G401.6 (cell line): ENCODE measurements at regions not wholly inside any gene's neighbourhood (a gene's known extent, or its start where the extent isn't known, plus 50 kb on each side); places are given as distances from the start of the nearest gene placed in this dataset.
A peak's percentile ranks its signal among the peaks of the same experiment; 100 is the strongest.
"Not testable (repeated sequence)": the region's sequence is repeated elsewhere in the genome, so short reads cannot be mapped to it uniquely, and the experiment has no call there.

Experiments
- FAIRE-seq: peaks from 2 replicates; lab custom pipeline; 2012; peaks lifted over from hg19 to GRCh38; lab: Jason Lieb, UNC

- FAIRE-seq = no peak
These were observed 937.0 kb downstream of the IGSF11 start for GRCh38 chr3:118097660-118098059.

DNA sequence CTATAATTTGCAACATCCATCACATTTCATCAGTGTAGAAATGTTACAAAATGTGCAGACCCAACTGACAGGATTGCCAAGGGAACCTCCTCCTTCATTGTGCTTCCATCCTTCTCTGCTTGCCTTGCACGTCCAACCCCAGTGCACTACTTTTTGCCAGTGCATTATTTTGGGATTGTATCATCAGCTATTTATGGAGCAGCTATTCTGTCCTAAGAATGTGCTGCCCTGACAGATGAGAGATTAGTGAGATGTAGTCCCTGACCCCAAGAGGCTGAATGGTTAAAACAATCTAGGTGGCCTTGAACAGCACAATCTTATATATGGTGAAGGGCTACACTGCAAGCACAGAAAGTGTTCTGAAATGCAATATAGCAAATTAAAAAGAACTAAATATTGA lies 935.8 kb downstream of the IGSF11 start:
- no peak for FAIRE-seq

GRCh38 chr3:118101891-118102290 lies 932.8 kb downstream of the IGSF11 start:
- FAIRE-seq = no peak

DNA sequence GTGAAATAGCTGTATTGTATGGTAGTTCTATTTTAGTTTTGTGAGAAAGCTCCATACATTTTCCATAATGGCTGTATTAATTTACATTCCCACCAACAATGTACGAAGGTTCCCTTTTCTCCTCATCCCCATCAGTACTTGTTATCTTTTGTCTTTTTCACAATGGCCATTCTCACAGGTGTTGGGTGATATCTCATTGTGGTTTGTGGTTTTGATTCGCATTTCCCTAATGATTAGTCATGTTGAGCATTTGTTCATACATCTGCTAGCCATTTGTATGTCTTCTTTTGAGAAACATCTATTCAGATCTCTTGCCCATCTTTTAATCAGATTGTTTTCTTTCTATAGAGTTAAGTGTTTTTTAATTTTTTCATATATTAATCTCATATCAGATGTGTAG lies 931.9 kb downstream of the IGSF11 start:
- no peak for FAIRE-seq

- no peak for FAIRE-seq
These were observed 926.4 kb downstream of the IGSF11 start for GRCh38 chr3:118108201-118108600.

- FAIRE-seq = no peak
These were observed 925.9 kb downstream of the IGSF11 start for GRCh38 chr3:118108769-118109168.

- no peak for FAIRE-seq
These were observed 924.4 kb downstream of the IGSF11 start for GRCh38 chr3:118110211-118110610.

- no peak for FAIRE-seq
These were observed 917.7 kb downstream of the IGSF11 start for GRCh38 chr3:118116991-118117390.

GRCh38 chr3:118126751-118127150 lies 907.9 kb downstream of the IGSF11 start:
- FAIRE-seq = no peak

- no peak for FAIRE-seq
These were observed 906.7 kb downstream of the IGSF11 start for GRCh38 chr3:118127992-118128391.

DNA sequence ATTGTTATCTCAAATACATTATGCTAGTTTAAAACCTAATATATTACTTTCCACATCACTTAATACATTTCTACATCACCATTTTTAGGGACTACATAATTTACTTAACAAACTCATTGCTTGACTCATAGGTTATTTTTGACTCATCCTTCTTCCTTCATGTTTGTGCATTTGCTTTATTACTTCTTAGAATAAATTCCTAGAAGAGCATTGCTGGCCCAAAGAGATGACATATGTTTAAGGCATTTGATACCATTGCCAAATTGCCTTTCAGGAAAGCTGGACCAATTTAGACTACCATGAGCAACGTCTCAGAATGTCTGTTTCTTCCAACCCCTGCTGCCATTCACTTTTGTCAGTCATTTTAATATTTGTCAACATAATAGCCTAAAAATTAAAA lies 905.8 kb downstream of the IGSF11 start:
- no peak for FAIRE-seq

- no peak for FAIRE-seq
These were observed 896.9 kb downstream of the IGSF11 start for GRCh38 chr3:118137778-118138177.

GRCh38 chr3:118144919-118145318 lies 889.7 kb downstream of the IGSF11 start:
- no peak for FAIRE-seq

DNA sequence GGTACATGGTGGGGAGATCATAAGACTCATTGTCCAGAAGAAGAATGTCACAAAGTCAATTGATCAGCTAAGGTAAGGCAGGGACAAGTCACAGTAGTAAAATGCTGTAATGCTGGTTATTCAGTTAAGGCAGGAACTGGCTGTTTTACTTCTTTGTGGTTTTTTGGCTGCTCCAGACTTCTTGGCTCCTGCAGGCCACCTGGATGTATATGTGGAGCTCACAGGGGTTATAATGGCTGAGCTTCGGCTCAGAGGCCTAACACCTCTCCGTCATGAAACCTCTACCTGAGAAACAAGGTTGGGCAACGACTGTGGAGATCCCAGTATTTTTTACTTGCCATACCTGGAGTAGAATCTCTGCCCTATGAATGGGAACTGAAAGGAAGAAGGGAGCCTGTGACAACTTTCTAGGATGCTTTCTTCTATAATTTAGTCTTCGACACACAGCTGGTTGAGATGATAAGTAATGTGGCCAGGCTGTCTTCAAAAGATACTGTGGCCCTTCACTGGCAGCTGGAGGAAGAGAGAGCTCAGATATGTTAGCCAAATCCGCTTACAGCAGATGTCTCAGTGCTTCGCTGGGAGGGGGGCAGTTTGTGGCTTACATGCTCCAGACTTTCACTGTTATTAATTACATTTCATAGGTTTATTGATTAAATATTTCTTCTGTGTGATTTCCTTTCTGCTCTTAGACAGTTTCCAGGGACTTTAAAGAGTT lies 887.8 kb downstream of the IGSF11 start:
- no peak for FAIRE-seq

- FAIRE-seq = peak; percentile 11
These were observed 883.5 kb downstream of the IGSF11 start for GRCh38 chr3:118151164-118151563.

DNA sequence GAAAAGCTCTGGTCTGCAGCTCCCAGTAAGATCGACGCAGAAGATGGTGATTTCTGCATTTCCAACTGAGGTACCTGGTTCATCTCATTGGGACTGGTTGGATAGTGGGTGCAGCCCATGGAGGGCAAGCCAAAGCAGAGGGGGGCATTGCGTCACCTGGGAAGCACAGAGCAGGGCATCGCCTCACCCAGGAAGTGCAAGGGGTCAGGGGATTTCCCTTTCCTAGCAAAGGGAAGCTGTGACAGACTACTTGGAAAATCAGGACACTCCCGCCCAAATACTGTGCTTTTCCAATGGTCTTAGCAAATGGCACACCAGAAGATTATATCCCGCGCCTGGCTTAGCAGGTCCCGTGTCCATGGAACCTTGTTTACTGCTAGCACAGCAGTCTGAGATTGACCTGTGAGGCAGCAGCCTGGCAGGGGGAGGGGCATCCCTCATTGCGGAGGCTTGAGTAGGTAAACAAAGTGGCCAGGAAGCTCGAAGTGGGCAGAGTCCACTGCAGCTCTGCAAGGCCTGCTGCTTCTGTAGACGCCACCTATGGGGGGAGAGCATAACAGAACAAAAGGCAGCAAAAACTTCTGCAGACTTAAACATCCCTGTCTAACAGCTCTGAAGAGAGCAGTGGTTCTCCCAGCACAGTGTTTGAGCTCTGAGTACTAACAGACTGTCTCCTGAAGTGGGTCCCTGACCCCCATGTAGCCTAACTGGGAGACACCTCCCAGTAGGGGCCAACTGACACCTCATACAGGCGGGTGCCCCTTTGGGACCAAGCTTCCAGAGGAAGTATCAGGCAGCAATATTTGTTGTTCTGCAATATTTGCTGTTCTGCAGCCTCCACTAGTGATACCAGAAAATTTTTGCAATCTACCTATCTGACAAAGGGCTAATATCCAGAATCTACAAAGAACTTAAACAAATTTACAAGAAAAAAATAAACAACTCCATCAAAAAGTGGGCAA lies 871.7 kb downstream of the IGSF11 start:
- not testable (repeated sequence) for FAIRE-seq

DNA sequence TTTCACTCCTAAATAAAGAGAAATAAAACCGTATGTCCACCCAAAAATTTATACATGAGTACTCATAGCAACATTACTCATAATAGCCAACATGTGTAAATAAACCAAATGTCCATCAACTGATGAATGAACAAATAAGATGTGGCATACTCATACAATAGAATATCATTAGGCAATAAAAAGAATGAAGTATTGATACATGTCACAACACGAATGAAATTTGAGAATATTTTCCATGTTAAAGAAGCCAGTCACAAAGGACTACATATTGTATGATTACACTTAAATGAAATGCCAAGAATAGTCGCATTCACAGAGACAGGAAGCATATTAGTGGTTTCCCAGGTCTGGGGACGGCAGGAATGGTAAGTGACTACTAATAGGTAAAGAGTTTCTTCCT lies 869.2 kb downstream of the IGSF11 start:
- no peak for FAIRE-seq

DNA sequence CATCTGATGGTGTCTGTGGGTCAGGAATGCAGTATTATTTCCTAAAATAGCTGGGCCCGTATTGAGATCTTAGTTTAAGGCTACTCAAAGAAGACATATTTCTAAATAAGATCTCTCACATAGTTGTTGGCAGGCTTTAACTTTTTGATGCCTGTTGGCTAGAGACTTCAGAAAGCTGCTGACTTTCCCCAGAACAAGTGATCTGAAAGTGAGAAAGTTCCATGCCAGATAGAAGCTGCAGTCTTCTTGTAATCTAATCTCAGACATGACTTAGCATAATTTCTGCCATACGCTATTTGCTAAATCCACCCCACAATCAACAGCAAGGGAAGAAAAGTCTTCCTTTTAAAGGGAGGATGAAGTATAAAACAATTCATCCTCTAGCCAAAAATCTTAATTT lies 867.1 kb downstream of the IGSF11 start:
- FAIRE-seq = no peak

GRCh38 chr3:118168175-118168574 lies 866.5 kb downstream of the IGSF11 start:
- FAIRE-seq = no peak

DNA sequence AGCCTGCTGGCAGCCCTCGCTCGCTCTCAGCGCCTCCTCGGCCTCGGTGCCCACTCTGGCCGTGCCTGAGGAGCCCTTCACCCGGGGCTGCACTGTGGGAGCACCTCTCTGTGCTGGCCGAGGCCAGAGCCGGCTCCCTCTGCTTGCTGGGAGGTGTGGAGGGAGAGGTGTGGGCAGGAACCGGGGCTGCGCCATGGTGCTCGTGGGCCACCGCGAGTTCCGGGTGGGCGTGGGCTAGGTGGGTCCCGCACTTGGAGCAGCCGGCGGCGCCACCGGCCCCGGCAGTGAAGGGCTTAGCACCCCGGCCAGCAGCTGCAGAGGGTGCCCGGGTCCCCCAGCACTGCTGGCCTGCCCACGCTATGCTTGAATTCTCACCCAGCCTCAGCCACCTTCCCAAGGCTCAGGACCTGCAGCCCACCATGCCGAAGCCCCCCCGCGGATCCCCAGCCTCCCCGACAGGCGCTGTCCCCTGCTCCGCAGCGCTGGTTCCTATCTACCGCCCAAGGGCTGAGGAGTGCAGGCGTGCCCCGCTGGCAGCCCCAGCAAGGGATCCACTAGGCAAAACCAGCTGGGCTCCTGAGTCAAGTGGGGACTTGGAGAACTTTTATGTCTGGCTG lies 863.3 kb downstream of the IGSF11 start:
- FAIRE-seq = no peak

DNA sequence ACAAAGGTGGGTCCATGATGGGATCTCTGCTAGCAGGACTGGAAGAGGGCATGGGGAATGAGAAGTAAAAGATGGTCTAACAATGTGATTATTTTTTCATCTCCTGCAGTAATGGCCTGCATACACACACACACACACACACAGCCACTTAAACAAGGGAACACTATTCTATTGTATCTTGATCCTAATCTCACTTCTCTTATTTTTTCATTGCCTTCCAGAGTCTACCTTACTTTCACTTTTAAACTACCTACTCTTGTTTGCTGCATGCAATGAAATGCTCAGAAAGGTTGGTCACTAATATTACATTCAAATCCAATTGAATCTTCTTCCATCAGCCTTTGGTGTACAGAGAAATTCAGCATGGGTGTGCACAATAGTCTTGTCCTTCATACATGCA lies 853.8 kb downstream of the IGSF11 start:
- FAIRE-seq = no peak

DNA sequence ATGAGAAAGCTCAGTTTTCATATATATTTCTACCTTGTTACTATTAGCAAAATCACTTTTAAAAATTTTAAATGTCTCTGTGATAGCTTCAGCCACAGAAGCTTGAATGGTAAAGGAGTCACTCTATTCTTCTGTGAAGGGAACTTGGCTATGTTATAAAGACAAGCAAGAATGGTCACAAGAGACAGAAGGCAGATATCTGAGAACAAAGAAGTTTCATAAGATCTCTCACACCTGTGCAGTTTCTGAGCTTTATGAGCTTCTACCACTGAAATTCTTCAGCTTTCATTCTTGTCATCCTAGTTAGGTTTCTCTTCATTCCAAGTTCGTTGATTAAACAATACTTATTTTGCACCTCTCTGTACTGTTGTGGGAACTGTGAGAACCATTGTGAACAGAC lies 853.4 kb downstream of the IGSF11 start:
- FAIRE-seq = no peak

DNA sequence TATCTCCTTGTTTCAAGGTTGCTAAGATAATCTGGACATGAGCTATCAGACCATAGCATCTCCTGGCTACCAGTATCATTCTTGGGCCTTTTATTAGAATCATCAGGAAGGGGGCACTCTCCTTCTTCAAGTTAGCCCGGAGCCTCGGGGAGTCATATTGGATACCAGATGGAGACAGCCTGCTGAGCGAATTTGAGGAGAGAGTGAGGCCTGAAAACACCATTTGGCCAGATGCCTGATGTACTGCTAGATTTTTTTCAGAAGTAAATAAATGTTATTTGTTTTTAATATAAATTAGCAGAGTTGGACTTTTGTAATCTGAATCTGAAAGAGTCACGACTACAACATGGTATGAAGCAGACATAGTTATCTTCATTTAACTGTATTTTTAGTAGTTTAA lies 848.6 kb downstream of the IGSF11 start:
- FAIRE-seq = no peak
